Amygdala (tissue), 56 donors: ENCODE measurements at regions not wholly inside any gene's neighbourhood (a gene's known extent, or its start where the extent isn't known, plus 50 kb on each side); places are given as distances from the start of the nearest gene placed in this dataset.

Source experiments
- DNase-seq, 56 donors: peaks; one replicate each; lab custom pipeline; 2025; lab: John Stamatoyannopoulos, UW

DNA sequence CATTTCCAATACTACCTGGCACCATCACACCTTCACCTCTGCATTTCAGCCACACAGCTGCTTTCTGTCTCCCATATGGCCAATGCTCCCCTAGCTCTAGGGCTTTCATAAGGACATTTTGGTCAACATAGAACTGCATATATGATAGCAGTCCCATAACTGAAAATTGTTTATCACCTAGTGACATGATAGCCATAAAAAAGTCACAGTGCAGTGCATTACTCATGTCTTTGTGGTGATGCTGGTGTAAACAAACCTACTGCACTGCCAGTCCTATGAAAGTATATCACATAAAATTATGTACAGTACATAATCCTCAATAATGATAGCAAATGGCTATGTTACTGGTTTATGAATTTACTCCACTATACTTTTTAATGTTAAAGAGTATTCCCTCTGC is 221.0 kb downstream of the NAF1 start:
- no peak for DNase-seq

DNA sequence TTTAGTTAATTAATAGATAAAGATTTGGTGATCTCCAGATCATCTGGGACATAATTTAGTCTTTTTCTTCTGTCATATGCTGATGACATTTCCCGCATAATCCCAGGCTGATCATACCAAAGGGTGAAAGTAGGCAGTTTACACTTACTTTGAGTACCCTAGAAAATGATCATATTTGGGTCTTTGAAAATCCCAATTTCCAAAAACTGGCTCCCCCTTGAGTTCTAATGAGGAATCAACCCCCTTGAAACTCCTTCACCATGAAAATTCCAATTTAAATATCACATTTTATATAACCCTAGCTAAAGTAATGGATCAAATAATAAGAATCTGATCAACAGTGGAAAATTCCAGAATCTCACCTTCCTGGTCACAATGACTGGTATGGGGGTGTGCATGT is 223.4 kb downstream of the NAF1 start:
- DNase-seq: no peak

DNA sequence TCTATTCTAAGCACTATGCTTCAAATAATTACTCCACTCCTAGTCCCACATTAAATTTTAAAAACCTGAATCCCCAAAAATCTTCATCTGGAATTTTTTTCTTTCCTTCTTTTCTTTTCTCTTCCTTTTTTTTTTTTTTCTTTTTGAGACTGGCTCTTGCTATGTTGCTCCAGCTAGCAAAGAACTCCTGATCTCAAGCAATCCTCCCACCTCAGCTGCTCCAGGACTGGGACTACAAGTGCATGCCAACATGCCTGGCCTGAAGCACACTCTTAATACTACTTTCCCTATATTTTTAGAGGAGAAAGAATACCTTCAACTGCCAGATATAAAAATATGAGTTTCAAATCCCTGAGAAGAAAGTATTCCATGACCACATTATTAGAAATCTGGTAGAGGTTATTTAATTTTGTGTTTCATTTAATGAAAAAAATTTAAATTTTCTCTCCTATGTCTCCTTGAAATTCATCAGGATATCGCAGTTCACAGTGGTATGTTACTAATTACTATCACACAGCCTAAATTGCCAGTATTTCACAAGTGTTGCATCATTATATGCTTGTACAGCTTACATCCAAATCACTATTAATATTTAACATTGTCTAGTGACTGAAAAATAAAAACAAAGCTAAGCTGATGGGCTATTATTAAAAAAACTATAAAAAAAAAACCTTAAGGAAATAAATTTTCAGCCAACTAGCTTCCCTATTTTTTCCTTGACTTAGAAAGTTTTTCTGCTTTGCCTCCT is 227.8 kb downstream of the NAF1 start:
- no peak for DNase-seq

DNA sequence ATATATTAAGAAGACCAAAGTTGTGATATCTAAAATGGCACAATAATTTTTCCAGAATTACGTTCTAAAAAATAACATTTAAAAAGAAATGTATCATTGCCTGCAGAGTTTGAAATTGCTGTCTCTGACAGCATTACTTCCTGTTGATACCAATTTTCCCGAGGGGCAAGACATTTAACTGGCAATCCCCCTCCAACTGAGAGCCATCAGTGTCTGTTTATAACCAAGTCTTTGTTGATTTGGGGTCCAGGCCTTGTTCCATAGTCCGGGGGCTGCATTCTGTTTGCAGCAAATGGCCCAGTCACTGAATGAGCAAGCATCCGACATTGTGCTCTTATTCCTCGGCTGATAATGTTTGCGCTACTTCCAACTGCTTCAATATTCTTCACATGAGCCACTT is 231.5 kb downstream of the NAF1 start:
- no peak for DNase-seq

DNA sequence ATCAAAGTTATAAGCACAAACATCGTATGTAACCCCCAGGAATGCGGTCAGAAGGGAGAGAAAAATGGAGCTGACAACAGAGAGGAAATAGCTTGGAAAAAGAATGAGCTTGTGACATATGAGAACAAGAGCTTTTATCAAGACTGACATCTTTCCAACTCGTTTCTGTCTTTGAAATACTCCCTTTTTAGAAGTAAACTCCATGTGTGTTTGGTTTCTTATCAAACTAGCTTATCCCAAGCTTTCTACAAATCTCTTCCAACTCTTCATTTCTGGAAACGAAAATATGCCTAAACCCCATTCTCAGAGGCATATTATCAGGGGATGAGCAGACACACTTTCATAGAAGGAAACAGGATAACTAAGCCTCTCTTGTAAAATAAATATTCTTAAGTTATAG is 235.4 kb downstream of the NAF1 start:
- no peak for DNase-seq

DNA sequence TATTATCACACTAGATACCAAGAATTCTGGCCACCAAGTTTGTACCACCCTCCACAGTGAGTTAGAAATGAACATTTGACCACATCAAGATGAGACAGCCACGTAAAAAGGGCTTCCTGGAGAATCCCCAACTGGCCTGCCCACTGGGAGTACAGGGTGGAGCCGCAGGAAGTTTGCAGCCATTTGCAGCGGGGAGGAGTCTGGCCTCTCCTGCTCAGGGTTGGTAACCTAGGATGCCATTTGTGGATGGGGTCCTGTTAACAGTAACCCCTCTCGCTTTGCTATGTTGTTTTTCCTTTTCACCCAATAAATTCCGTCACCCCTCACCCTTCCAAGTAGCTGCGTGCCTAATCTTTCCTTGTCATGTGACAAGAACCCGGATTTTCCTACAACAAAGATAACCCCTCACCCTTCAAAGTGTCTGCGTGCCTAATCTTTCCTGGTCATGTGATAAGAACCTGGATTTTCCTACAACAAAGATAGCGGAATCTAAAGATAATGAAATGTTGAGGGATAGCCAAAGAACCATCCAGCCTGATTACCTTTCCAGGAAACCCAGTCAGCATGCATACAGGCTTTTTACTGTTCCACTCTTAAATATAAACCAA is 245.4 kb downstream of the NAF1 start:
- DNase-seq: no peak

DNA sequence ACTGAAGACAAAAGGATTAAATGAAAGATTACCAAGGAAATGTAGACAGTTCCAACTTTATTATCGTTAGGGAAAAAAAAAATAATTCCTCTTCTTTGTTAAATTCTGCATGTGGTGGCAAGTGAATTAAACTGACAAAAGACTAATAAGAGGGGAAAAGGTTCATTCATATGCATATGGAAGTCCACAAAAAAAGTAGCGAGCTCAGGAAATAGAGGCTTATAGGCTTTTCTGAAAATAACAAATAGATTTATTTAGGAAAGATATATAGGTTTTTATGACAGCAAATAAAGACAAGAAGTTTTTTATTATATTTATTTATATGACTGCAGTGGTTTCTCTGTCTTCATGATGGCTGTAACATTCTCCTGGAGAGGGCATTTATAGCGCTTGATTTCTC is 246.0 kb downstream of the NAF1 start:
- no peak for DNase-seq

DNA sequence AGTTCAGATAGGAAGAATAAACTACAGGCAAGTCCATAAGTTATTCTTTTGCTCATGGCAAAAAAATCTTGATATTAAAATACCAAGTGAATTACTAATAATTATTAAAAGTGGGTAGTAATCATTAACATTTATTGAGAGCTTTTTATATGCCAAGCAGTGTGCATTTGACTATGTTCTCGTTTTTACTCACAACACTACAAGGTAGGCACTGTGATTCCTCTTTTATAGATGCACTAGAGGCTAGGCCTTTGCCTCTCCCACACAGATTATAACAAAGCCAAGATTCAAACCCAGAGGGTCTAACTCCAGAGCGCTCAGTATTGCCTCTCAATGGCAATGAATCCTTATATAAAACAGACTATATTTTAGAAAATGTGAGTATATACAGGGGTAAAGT is 254.2 kb downstream of the NAF1 start:
- DNase-seq: no peak

DNA sequence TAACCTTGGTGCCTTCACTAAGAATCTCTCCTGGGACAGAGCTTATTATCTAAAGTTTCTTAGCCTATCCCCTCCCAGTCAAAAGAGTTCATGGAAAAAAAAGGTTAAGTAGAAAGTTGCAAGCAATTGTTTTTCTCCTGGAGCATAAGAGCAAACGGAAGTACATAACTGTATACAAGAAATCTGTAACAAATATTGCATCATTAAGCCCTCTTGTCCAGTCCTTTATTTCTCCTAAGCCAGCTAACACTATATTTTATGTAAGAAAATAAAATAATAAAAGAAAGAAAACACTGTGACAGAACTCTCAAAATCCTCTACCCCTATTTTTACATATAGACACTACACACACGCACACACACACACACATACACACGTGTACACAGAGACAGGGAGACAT is 255.3 kb downstream of the NAF1 start:
- DNase-seq: no peak

DNA sequence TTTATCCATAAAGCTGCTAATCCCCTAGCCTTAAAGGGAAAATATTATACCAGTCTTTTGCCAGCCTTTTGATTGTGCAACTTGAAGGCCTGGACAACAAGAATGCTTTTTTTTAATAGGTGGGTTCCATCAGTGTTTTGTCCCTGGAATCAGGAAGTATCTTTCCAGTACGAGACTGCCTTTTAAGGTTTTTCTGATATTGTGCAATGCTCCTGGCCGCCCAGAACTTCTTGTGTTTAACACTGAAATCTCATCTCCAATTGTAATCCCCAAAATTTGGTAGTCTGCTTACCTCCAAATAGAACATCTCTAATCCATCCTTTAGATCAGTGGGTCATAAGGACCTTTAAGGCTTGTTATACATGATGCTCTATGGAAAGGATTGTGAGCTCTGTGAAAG is 256.7 kb downstream of the NAF1 start:
- DNase-seq: no peak

DNA sequence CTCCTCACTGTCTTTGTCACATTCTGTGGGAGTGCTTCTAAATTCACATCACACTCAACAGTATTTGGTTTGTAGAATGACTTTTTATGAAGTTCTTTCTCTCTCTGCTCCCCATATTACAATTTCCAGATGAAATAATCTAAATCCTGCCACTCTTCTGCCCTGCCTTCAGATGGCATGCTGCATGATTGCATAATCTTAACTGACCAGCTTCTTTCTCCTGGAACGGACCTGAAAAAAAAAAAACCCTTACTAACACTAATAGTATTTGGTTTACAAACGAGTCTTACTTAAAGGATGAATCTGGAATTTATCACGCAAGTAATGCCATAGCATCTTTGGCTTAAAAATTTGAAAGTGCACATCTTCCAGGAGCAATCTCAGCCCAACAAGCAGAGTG is 272.3 kb downstream of the NAF1 start:
- no peak for DNase-seq

DNA sequence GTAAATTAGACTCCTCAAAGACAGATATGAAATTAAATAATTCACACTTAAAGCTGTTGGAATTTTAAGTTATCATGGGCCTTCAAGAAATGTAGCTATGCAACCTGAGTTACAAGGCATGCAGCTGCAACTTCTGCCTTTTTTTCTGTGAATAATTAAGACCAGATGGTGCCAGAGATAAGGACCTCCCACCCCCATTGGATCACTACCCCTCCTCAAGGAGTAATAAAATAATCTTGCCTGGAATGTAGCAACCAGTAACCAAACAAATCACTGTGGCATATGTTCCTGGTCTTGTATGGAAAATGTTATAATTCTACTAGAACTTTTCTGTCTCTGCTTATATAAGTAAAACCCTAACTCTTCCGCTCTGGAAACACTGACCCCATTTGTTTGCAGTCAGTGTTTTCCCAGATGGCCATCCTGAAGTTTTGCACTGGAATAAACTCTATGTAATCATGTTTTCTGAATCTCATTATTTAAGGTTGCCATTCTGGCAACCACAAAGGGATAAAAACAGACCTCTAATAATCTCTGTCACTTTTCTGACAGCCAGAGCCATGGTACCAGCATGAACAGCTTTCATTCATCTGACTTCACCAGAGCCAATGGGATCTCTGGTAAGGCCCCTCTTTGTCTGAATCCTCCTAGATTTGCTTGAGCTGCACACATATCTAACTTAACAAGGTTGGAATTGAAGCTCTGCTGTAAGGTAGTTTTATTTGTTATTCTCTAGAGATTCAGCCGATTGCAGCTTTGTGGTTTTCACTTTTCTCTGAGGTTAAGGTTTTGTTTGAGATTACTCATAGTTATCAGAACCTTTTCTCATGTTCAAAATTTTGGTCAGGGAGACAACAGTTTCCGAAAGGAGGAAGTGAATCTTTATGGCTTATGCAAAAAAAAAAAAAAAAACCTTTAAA is 274.6 kb downstream of the NAF1 start:
- no peak for DNase-seq

DNA sequence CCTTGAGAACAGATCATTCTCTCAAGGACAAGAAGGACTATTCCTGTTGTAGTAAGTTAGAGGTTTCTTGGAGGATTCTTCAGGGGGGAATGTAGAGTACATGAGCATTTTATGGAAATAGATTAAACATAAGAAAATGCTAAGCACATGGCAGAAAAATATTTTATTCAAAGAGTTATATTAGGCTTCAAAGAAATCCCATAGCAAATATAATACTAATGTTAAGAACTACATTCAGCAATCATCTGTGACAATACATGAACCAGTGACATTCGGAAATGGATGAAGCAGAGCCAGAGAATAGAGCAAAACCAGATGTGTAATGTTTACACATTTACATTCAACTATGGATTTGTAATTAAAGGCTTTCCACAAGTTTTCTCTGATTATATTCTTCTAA is 288.6 kb downstream of the NAF1 start:
- no peak for DNase-seq

DNA sequence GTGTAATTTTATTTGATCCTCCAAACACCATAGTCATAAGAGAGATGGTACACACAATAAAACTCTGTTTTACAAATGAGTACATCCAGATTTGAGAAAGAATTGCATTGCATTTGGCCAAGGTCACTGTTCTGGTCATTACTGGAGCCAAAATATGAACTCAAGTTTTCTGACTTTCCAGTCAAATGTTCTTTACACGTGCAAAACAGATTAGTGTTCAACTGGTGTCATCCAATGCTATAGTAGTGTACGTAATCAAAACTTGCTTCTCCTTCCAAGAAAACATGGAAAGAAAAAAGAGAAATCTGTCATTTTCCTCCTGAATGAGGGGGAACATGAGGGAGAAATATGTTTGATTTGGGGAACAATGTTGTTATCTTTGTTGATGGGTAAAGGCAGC is 291.9 kb downstream of the NAF1 start:
- DNase-seq: no peak

DNA sequence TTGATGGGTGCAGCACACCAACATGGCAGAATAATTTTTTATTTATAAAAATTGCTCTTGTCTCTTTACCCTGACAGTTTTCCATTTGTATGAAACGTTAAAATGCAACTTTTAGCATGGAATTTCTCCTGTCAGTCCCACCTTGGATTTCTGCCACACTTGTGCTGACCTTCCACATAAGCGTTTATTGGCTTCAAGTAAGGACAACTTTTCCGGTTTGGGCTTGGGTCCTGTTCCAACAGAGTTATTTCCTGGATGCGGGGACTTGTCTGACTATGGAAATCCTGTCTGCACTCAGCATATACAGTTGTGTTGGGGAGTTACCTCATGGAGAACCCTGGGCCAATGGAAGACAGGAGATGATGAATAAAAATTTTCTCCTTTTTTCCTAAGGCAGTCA is 294.7 kb downstream of the NAF1 start:
- no peak for DNase-seq

DNA sequence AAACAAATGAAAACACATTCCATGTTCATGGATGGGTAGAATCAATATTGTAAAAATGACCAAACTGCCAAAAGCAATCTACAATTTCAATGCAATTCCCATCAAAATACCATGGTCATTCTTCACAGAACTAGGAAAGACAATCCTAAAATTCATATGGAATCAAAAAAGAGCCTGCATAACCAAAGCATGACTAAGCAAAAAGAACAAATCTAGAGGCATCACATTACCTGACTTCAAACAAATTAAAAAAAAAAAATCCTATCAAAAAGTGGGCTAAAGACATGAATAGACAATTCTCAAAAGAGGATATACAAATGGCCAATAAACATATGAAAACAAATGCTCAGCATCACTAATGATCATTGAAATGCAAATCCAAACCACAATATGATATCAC is 297.5 kb downstream of the NAF1 start:
- DNase-seq: no peak

DNA sequence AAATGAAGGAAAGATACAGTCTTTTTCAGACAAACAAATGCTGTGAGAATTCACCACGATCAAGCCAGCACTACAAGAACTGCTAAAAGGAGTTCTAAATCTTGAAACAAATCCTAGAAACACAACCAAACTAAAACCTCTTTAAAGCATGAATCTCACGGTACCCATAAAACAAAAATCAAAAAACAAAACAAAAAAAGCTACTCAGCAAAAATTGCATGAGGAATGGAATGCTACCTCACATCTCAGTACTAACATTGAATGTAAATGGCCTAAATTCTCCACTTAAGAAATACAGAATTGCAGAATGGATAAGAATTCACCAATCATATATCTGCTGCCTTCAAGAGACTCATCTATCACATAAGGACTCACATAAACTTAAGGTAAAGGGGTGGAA is 300.1 kb downstream of the NAF1 start:
- DNase-seq: no peak

DNA sequence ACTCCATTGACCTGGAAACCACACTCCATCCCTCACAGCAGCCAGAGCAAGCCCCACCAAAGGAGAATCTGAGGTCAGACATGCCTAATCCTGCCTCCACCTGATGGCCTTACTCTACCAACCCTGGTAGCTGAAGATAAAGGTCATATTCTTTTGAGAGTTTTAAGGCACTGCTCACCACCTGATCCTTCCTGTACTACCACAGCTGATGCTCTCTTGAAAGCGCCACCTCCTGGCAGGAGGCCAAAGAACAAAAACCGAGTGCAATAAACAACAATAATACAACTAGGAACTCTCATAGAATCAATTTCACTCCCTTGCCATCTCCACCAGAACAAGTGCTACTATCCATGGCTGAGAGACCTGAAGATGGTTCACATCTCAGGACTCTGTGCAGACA is 301.6 kb downstream of the NAF1 start:
- no peak for DNase-seq

DNA sequence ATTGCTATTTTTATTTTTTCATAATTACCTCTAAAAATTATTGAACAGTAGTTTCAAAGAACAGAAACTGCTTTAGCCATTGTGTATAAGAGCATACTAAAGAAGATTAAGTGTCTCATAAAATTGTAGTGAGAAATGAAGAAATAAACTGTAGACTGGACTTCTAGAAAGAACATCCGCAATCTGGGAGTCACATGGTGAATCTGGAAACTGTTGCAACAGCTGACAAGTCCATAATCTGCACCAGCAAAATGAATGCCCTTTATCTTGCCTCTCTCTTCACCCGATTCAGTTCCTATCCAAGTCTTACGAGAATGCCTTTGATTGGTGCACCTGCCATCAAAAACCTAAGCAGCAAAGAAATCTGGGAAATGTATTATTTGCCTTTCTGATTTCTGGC is 312.9 kb downstream of the NAF1 start:
- peak in 1 of 56 donors; percentile 38 for DNase-seq

DNA sequence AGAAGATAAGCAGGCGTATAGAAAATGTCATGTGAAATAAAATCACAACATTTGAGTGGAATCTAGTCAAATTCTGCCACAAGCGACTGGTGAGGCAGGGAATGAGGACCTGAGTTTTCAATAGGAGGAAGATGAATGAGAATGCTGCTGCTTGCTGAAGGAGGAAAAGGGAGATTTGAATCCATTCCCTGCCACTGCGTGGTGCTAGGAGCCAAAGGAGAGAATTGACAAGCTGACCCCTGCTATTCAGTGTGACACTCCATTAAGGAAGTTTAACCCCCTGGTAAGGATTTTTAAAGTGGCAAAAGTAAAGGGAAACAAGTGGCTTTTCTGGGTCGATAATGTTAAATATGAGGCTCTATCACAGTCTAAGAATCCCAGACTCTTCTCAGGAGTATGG is 314.0 kb downstream of the NAF1 start:
- DNase-seq: no peak

DNA sequence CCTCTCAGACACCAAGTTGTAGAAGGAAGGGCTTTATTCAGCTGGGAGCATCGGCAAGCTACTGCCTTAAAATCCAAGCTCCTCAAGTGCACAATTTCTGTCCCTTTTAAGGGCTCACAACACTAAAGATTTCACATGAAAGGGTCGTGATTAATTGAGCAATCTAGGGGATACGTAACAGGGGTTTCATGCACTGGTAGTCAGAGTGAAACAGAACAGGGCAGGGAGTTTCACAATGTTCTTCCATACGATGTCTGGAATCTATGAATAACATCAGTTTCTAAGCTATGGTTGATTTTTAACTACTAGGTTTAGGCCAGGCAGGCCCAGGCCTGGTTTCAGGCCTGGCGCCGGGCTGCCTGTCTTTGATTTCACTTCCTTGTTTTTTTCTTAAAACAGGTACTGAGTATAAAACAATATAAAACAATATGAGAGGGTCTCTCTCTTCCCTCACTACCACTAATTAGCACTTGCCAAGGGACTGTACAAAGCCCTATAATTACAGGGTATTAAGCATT is 315.4 kb downstream of the NAF1 start:
- DNase-seq: peak in 2 of 56 donors; percentile 34 to 63
